H9 (cell line): ENCODE measurements at regions not wholly inside any gene's neighbourhood (a gene's known extent, or its start where the extent isn't known, plus 50 kb on each side); places are given as distances from the start of the nearest gene placed in this dataset.

Experiments used
- DNase-seq: peaks from one replicate; pipeline ENCODE4 v3.0.0-alpha.2; 2017
- H2AFZ ChIP-seq: one replicate; pipeline ENCODE4 v1.6.1; 2013; ENCODE audit warnings: mild to moderate bottlenecking, low read length, control low read depth, moderate library complexity
- H2AK5ac ChIP-seq: 2 replicates; pipeline ENCODE4 v1.6.1; 2013; ENCODE audit warnings: low read length, control low read depth, mixed read lengths; ENCODE audit not compliant: insufficient read length
- H2BK120ac ChIP-seq: one replicate; pipeline ENCODE4 v1.6.1; 2013; ENCODE audit warnings: low read depth, mild to moderate bottlenecking, low read length, control low read depth, inconsistent platforms; ENCODE audit not compliant: poor library complexity, severe bottlenecking
- H2BK12ac ChIP-seq: 2 replicates; pipeline ENCODE4 v1.6.1; 2013; ENCODE audit warnings: low read length, control low read depth, mixed read lengths, low read depth; ENCODE audit not compliant: insufficient read length
- H2BK15ac ChIP-seq: 2 replicates; pipeline ENCODE4 v1.6.1; 2013; ENCODE audit warnings: low read depth, low read length, control low read depth
- H2BK20ac ChIP-seq: one replicate; pipeline ENCODE4 v1.6.1; 2013; ENCODE audit warnings: low read depth, mild to moderate bottlenecking, low read length, control low read depth, inconsistent platforms; ENCODE audit not compliant: poor library complexity, severe bottlenecking
- H2BK5ac ChIP-seq: 2 replicates; pipeline ENCODE4 v1.6.1; 2013; ENCODE audit warnings: low read length, control low read depth, mixed read lengths; ENCODE audit not compliant: insufficient read length
- H3K14ac ChIP-seq: 2 replicates; pipeline ENCODE4 v1.6.1; 2013; ENCODE audit warnings: low read length, control low read depth; ENCODE audit not compliant: insufficient read depth
- H3K18ac ChIP-seq: 2 replicates; pipeline ENCODE4 v1.6.1; 2013; ENCODE audit warnings: low read depth, mild to moderate bottlenecking, mixed read lengths, low read length, control low read depth; ENCODE audit not compliant: insufficient read length
- H3K23ac ChIP-seq: 2 replicates; pipeline ENCODE4 v1.6.1; 2013; ENCODE audit warnings: low read length, control low read depth, mixed read lengths, low read depth; ENCODE audit not compliant: insufficient read length
- H3K23me2 ChIP-seq: 2 replicates; pipeline ENCODE4 v1.6.1; 2013; ENCODE audit warnings: low read depth, mild to moderate bottlenecking, mixed read lengths, low read length, control low read depth; ENCODE audit not compliant: insufficient read length, poor library complexity, severe bottlenecking
- H3K27ac ChIP-seq: 2 replicates; pipeline ENCODE4 v1.5.1; 2013; ENCODE audit warnings: low read length, control low read depth, mixed read lengths, low read depth; ENCODE audit not compliant: insufficient read length
- H3K27me3 ChIP-seq: 2 replicates; pipeline ENCODE4 v1.6.1; 2013; ENCODE audit warnings: low read length, control low read depth, inconsistent platforms; ENCODE audit not compliant: insufficient read depth
- H3K4ac ChIP-seq: 2 replicates; pipeline ENCODE4 v1.6.1; 2013; ENCODE audit warnings: low read depth, mild to moderate bottlenecking, control low read depth, inconsistent platforms, low read length, moderate library complexity
- H3K4me1 ChIP-seq: 2 replicates; pipeline ENCODE4 v1.6.1; 2013; ENCODE audit warnings: low read length, control low read depth, inconsistent platforms; ENCODE audit not compliant: insufficient read depth
- H3K4me2 ChIP-seq: 2 replicates; pipeline ENCODE4 v1.6.1; 2013; ENCODE audit warnings: low read length, control low read depth, mixed read lengths; ENCODE audit not compliant: insufficient read length, insufficient read depth
- H3K56ac ChIP-seq: 2 replicates; pipeline ENCODE4 v1.6.1; 2013; ENCODE audit warnings: low read depth, mild to moderate bottlenecking, mixed read lengths, low read length, control low read depth; ENCODE audit not compliant: insufficient read length
- H3K79me1 ChIP-seq: 2 replicates; pipeline ENCODE4 v1.6.1; 2013; ENCODE audit warnings: low read depth, mild to moderate bottlenecking, moderate library complexity, low read length, control low read depth, inconsistent platforms; ENCODE audit not compliant: insufficient read depth, poor library complexity, severe bottlenecking
- H3K79me2 ChIP-seq: 2 replicates; pipeline ENCODE4 v1.6.1; 2013; ENCODE audit warnings: low read length, control low read depth, inconsistent platforms; ENCODE audit not compliant: insufficient read depth
- H3K9ac ChIP-seq: 2 replicates; pipeline ENCODE4 v1.6.1; 2013; ENCODE audit warnings: low read length, control low read depth, mixed read lengths; ENCODE audit not compliant: insufficient read length; ENCODE audit errors: extremely low read depth
- H3K9me3 ChIP-seq: one replicate; pipeline ENCODE4 v1.6.1; 2013; ENCODE audit warnings: low read depth, low read length, inconsistent platforms; ENCODE audit not compliant: control insufficient read depth
- H3T11ph ChIP-seq: one replicate; pipeline ENCODE4 v1.6.1; 2013; ENCODE audit warnings: mild to moderate bottlenecking, low read length, control low read depth, inconsistent platforms
- H4K20me1 ChIP-seq: one replicate; pipeline ENCODE4 v1.6.1; 2013; ENCODE audit not compliant: control insufficient read depth, insufficient read length, insufficient read depth
- H4K5ac ChIP-seq: 2 replicates; pipeline ENCODE4 v1.6.1; 2013; ENCODE audit warnings: low read depth, mild to moderate bottlenecking, mixed read lengths, low read length, control low read depth; ENCODE audit not compliant: insufficient read length
- H4K8ac ChIP-seq: replicated peaks from 2 replicates; pipeline ENCODE4 v1.6.1; 2013; ENCODE audit warnings: low read length, control low read depth, mixed read lengths, low read depth; ENCODE audit not compliant: insufficient read length
- H4K91ac ChIP-seq: 2 replicates; pipeline ENCODE4 v1.6.1; 2013; ENCODE audit warnings: low read depth, mild to moderate bottlenecking, moderate library complexity, mixed read lengths, low read length, control low read depth; ENCODE audit not compliant: insufficient read length
- H3K27ac Mint-ChIP-seq, 3 experiments: 2 replicates in 2 of 3; 3 replicates in 1 of 3; pipeline ENCODE4 v1.8.0; 2020 to 2021; ENCODE audit warnings: mixed read lengths in 3 of 3, mild to moderate bottlenecking in 1 of 3, moderate library complexity in 1 of 3
- H3K27me3 Mint-ChIP-seq: 2 replicates; pipeline ENCODE4 v1.8.0; 2021; ENCODE audit warnings: low read depth, mild to moderate bottlenecking, moderate library complexity, mixed read lengths
- H3K36me3 Mint-ChIP-seq, 3 experiments: 2 replicates in 2 of 3; 3 replicates in 1 of 3; pipeline ENCODE4 v1.8.0; 2020 to 2021; ENCODE audit warnings: low read depth in 3 of 3, mixed read lengths in 3 of 3; ENCODE audit not compliant: insufficient read depth in 1 of 3
- H3K4me1 Mint-ChIP-seq, 2 experiments: 2 replicates each; pipeline ENCODE4 v1.8.0; 2020; ENCODE audit warnings: mixed read lengths in 2 of 2
- H3K4me3 Mint-ChIP-seq, 2 experiments: 2 replicates in 1 of 2; 3 replicates in 1 of 2; pipeline ENCODE4 v1.8.0; 2020 to 2021; ENCODE audit warnings: mild to moderate bottlenecking in 2 of 2, mixed read lengths in 2 of 2, moderate library complexity in 1 of 2
- H3K9me3 Mint-ChIP-seq, 2 experiments: 2 replicates in 1 of 2; 3 replicates in 1 of 2; pipeline ENCODE4 v1.8.0; 2020; ENCODE audit warnings: mild to moderate bottlenecking in 2 of 2, mixed read lengths in 2 of 2, moderate library complexity in 1 of 2
- WGBS: extraction: QIAGEN DNeasy Blood & Tissue Kit; methylation state at CpG from one replicate; pipeline ENCODE4 v1.1.7; 2013; ENCODE audit warnings: missing lambda C conversion rate, low lambda C conversion rate, mixed read lengths; ENCODE audit not compliant: insufficient read length; ENCODE audit errors: extremely low coverage; 5-methylcytosine and 5-hydroxymethylcytosine counted together
- TF ChIP-seq, protein P1 (sequence below): fragments of 200-600 bp; sonication (generic); conservative IDR thresholded peaks from 3 replicates; pipeline ENCODE4 v1.8.0; 2021; ENCODE audit warnings: antibody characterized with exemption, mild to moderate bottlenecking

DNA sequence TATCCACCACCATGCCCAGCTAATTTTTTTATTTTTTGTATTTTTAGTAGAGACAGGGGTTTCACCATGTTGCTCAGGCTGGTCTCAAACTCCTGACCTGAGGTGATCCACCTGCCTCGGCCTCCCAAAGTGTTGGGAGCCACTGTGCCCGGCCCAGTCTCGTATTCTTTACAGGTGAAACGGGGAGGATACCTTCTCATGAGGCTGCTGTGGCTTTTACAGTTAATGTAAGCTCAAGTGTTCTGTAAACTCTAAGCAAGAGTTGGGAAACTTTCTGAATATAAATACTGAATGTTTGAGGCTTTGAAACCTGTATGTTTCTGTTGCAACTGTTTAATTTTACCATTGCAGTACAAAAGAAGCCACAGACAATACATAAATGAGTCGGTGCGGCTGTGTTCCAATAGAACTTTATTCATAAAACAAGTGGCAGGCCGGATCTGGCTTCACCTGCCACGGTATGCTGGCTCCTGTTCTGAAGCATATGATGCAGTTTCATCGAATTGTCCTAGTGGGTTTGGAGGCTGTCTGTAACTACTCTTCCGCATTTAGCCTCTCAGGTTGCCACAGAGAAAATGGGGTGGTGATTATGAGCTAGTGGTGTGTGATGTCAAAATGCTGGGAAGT, 192.5 kb upstream of the ZFP64 start:
- no peak overlapping the region for H3K18ac ChIP-seq
- no peak overlapping the region for H2AK5ac ChIP-seq
- TF ChIP-seq, protein P1, sequence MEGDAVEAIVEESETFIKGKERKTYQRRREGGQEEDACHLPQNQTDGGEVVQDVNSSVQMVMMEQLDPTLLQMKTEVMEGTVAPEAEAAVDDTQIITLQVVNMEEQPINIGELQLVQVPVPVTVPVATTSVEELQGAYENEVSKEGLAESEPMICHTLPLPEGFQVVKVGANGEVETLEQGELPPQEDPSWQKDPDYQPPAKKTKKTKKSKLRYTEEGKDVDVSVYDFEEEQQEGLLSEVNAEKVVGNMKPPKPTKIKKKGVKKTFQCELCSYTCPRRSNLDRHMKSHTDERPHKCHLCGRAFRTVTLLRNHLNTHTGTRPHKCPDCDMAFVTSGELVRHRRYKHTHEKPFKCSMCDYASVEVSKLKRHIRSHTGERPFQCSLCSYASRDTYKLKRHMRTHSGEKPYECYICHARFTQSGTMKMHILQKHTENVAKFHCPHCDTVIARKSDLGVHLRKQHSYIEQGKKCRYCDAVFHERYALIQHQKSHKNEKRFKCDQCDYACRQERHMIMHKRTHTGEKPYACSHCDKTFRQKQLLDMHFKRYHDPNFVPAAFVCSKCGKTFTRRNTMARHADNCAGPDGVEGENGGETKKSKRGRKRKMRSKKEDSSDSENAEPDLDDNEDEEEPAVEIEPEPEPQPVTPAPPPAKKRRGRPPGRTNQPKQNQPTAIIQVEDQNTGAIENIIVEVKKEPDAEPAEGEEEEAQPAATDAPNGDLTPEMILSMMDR = no peak
- no peaks in the 10 kb centered on the region for H3K27me3 ChIP-seq
- H3K9ac ChIP-seq = no peak overlapping the region
- no peak overlapping the region for H3K4me2 ChIP-seq
- no peak overlapping the region for H3K27ac ChIP-seq
- peaks cover 0 to 4% (median 2%) of the 10 kb centered on the region in 3 experiments; a peak in 2 of 7 replicates for H3K36me3 Mint-ChIP-seq
- H3K4me1 ChIP-seq = no peaks in the 10 kb centered on the region
- H4K5ac ChIP-seq = no peak overlapping the region
- no peak overlapping the region for H3K4me3 Mint-ChIP-seq
- H2BK12ac ChIP-seq = no peak overlapping the region
- H2BK15ac ChIP-seq = no peak overlapping the region
- H3K23me2 ChIP-seq = no peaks in the 10 kb centered on the region
- no peaks in the 10 kb centered on the region for H3K9me3 ChIP-seq
- H3K79me2 ChIP-seq = no peaks in the 10 kb centered on the region
- no peak overlapping the region for H2BK5ac ChIP-seq
- H3K27ac Mint-ChIP-seq = no peak overlapping the region
- no peak overlapping the region for H4K8ac ChIP-seq
- H3K9me3 Mint-ChIP-seq = peaks cover 5 to 8% of the 10 kb centered on the region in 2 experiments; a peak in 3 of 5 replicates
- no peaks in the 10 kb centered on the region for H3K27me3 Mint-ChIP-seq
- H2BK20ac ChIP-seq = no peak overlapping the region
- H3K4me1 Mint-ChIP-seq = no peaks in the 10 kb centered on the region
- H3K56ac ChIP-seq = no peak overlapping the region
- no peak overlapping the region for H2AFZ ChIP-seq
- no peaks in the 10 kb centered on the region for H4K20me1 ChIP-seq
- no peak overlapping the region for H4K91ac ChIP-seq
- no peaks in the 10 kb centered on the region for H3K79me1 ChIP-seq
- no peak for DNase-seq
- no peak overlapping the region for H3K23ac ChIP-seq
- H3K4ac ChIP-seq = no peak overlapping the region
- H2BK120ac ChIP-seq = no peak overlapping the region
- no peak overlapping the region for H3K14ac ChIP-seq
- WGBS = no CpG with 5 or more reads among the region's 10 CpGs
- H3T11ph ChIP-seq = no peak overlapping the region
